ENCODE measurements at regions not wholly inside any gene's neighbourhood (a gene's known extent, or its start where the extent isn't known, plus 50 kb on each side); places are given as distances from the start of the nearest gene placed in this dataset.

DNA sequence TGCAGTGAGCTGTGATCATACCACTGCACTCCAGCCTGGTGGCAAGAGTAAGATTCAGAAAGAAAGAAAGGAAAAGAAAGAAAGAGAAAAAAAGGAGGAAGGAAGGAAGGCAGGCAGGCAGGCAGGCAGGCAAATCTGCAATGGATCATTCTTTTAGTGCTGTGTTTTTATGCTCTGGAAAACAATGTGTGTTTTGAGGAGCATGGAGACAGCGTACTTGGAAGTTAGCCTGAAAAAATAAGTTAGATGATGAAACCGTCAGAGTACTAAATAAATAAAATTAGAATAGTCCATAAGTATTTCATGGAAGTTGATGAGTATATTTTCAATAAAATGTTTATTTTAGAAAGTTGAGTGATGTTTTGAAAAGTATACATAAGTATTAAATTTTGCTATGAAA, 366.4 kb upstream of the CDH20 start (continued):
- TF ChIP-seq, protein P1, sequence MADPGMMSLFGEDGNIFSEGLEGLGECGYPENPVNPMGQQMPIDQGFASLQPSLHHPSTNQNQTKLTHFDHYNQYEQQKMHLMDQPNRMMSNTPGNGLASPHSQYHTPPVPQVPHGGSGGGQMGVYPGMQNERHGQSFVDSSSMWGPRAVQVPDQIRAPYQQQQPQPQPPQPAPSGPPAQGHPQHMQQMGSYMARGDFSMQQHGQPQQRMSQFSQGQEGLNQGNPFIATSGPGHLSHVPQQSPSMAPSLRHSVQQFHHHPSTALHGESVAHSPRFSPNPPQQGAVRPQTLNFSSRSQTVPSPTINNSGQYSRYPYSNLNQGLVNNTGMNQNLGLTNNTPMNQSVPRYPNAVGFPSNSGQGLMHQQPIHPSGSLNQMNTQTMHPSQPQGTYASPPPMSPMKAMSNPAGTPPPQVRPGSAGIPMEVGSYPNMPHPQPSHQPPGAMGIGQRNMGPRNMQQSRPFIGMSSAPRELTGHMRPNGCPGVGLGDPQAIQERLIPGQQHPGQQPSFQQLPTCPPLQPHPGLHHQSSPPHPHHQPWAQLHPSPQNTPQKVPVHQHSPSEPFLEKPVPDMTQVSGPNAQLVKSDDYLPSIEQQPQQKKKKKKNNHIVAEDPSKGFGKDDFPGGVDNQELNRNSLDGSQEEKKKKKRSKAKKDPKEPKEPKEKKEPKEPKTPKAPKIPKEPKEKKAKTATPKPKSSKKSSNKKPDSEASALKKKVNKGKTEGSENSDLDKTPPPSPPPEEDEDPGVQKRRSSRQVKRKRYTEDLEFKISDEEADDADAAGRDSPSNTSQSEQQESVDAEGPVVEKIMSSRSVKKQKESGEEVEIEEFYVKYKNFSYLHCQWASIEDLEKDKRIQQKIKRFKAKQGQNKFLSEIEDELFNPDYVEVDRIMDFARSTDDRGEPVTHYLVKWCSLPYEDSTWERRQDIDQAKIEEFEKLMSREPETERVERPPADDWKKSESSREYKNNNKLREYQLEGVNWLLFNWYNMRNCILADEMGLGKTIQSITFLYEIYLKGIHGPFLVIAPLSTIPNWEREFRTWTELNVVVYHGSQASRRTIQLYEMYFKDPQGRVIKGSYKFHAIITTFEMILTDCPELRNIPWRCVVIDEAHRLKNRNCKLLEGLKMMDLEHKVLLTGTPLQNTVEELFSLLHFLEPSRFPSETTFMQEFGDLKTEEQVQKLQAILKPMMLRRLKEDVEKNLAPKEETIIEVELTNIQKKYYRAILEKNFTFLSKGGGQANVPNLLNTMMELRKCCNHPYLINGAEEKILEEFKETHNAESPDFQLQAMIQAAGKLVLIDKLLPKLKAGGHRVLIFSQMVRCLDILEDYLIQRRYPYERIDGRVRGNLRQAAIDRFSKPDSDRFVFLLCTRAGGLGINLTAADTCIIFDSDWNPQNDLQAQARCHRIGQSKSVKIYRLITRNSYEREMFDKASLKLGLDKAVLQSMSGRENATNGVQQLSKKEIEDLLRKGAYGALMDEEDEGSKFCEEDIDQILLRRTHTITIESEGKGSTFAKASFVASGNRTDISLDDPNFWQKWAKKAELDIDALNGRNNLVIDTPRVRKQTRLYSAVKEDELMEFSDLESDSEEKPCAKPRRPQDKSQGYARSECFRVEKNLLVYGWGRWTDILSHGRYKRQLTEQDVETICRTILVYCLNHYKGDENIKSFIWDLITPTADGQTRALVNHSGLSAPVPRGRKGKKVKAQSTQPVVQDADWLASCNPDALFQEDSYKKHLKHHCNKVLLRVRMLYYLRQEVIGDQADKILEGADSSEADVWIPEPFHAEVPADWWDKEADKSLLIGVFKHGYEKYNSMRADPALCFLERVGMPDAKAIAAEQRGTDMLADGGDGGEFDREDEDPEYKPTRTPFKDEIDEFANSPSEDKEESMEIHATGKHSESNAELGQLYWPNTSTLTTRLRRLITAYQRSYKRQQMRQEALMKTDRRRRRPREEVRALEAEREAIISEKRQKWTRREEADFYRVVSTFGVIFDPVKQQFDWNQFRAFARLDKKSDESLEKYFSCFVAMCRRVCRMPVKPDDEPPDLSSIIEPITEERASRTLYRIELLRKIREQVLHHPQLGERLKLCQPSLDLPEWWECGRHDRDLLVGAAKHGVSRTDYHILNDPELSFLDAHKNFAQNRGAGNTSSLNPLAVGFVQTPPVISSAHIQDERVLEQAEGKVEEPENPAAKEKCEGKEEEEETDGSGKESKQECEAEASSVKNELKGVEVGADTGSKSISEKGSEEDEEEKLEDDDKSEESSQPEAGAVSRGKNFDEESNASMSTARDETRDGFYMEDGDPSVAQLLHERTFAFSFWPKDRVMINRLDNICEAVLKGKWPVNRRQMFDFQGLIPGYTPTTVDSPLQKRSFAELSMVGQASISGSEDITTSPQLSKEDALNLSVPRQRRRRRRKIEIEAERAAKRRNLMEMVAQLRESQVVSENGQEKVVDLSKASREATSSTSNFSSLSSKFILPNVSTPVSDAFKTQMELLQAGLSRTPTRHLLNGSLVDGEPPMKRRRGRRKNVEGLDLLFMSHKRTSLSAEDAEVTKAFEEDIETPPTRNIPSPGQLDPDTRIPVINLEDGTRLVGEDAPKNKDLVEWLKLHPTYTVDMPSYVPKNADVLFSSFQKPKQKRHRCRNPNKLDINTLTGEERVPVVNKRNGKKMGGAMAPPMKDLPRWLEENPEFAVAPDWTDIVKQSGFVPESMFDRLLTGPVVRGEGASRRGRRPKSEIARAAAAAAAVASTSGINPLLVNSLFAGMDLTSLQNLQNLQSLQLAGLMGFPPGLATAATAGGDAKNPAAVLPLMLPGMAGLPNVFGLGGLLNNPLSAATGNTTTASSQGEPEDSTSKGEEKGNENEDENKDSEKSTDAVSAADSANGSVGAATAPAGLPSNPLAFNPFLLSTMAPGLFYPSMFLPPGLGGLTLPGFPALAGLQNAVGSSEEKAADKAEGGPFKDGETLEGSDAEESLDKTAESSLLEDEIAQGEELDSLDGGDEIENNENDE (IDR thresholded peaks at IDR 0.05; ENCODE audit: insufficient replicate concordance, low read length): no peak
- TF ChIP-seq ASH2L (IDR thresholded peaks at IDR 0.05; ENCODE audit: low read length) (no peak), CTBP2 (IDR thresholded peaks at IDR 0.05; ENCODE audit: borderline replicate concordance, insufficient read depth, insufficient read length, low read length) (no peak), YY1 (IDR thresholded peaks at IDR 0.05; ENCODE audit: low read depth, low read length) (no peak)

Data from H1 (cell line).